A549 (cell line): ENCODE measurements at regions not wholly inside any gene's neighbourhood (a gene's known extent, or its start where the extent isn't known, plus 50 kb on each side); places are given as distances from the start of the nearest gene placed in this dataset.

Source experiments
- ATAC-seq, 2 experiments: fragments of 200-7000 bp in 1 of 2; fragments of >200 bp in 1 of 2; cut with Nextera tagmentation in 1 of 2; cut with Tn5 transposase in 1 of 2; 3 replicates each; pipeline versions ENCODE4 v1.8.0 to v1.9.1; 2018 to 2020; ENCODE audit warnings: mild to moderate bottlenecking in 1 of 2, moderate library complexity in 1 of 2
- CTCF ChIA-PET: fragments of 300-600 bp; sonication (Branson Sonifier 250); formaldehyde crosslinking; extraction: SDS; loops from one replicate; lab custom pipeline; 2021; ENCODE audit warnings: antibody characterized with exemption, inconsistent platforms; lab: Yijun Ruan, JAX
- POLR2A ChIA-PET: fragments of 350-600 bp; formaldehyde crosslinking; extraction: SDS; loops from one replicate; lab custom pipeline; 2021; ENCODE audit warnings: antibody characterized with exemption, inconsistent platforms; lab: Yijun Ruan, JAX
- DNase-seq, 2 experiments: peaks; one replicate each; pipeline versions ENCODE4 v3.0.0 to v3.0.0-alpha.2; 2011 to 2016; ENCODE audit warnings: low read depth in 1 of 2, low spot score in 1 of 2
- FAIRE-seq: peaks from 2 replicates; lab custom pipeline; 2011; peaks lifted over from hg19 to GRCh38; lab: Jason Lieb, UNC
- H3K27ac ChIP-seq, 2 experiments: fragments of >200 bp; sonication (Bioruptor Twin); formaldehyde crosslinking; 3 replicates each; pipeline ENCODE4 v1.5.1; 2016 to 2017
- H3K4me1 ChIP-seq: fragments of >200 bp; sonication (Bioruptor Twin); formaldehyde crosslinking; 3 replicates; pipeline ENCODE4 v1.6.1; 2016
- H3K4me2 ChIP-seq: fragments of >200 bp; sonication (Bioruptor Twin); formaldehyde crosslinking; 3 replicates; pipeline ENCODE4 v1.6.1; 2016
- H3K4me3 ChIP-seq: fragments of >200 bp; sonication (Bioruptor Twin); formaldehyde crosslinking; 3 replicates; pipeline ENCODE4 v1.5.1; 2016
- H3K9me3 ChIP-seq: fragments of >200 bp; sonication (Bioruptor Twin); formaldehyde crosslinking; 3 replicates; pipeline ENCODE4 v1.6.1; 2016
- CBX2 ChIP-seq: fragments of 200-600 bp; sonication (generic); IDR thresholded peaks from 2 replicates; pipeline ENCODE4 v1.6.1; 2016; ENCODE audit warnings: low read depth, mild to moderate bottlenecking, borderline replicate concordance
- CHD2 ChIP-seq: fragments of 150-350 bp; IDR thresholded peaks from 2 replicates; pipeline ENCODE4 v1.6.1; 2014; ENCODE audit warnings: low read length; ENCODE audit not compliant: partially characterized antibody
- EP300 ChIP-seq, 2 experiments: fragments of >200 bp; sonication (Bioruptor Twin); formaldehyde crosslinking; IDR thresholded peaks; 2 replicates in 1 of 2; 3 replicates in 1 of 2; pipeline ENCODE4 v1.6.1; 2016 to 2017
- ESRRA ChIP-seq: fragments of 150-350 bp; IDR thresholded peaks from 2 replicates; pipeline ENCODE4 v1.6.1; 2014; ENCODE audit warnings: mild to moderate bottlenecking, low read length, borderline replicate concordance
- GATA3 ChIP-seq: IDR thresholded peaks from 2 replicates; pipeline ENCODE4 v1.6.1; 2012; ENCODE audit warnings: borderline replicate concordance
- HES2 ChIP-seq: fragments of >200 bp; sonication (Bioruptor Twin); formaldehyde crosslinking; IDR thresholded peaks from 2 replicates; pipeline ENCODE4 v1.6.1; 2016
- HOXA7 ChIP-seq: fragments of 250-450 bp; sonication (Bioruptor Pico); IDR thresholded peaks from 2 replicates; pipeline ENCODE4 v1.5.0; 2020; ENCODE audit warnings: mild to moderate bottlenecking, moderate library complexity
- MAFK ChIP-seq: fragments of 450-650 bp; IDR thresholded peaks from 2 replicates; pipeline ENCODE4 v1.6.1; 2014; ENCODE audit not compliant: partially characterized antibody
- MAZ ChIP-seq: fragments of 150-350 bp; IDR thresholded peaks from 2 replicates; pipeline ENCODE4 v1.6.1; 2014; ENCODE audit warnings: antibody characterized with exemption, low read depth, low read length, borderline replicate concordance
- MYC ChIP-seq: IDR thresholded peaks from 2 replicates; pipeline ENCODE4 v1.6.1; 2012; ENCODE audit warnings: mild to moderate bottlenecking, inconsistent platforms, low read length, improper control_type of control experiment, borderline replicate concordance
- NFE2L2 ChIP-seq: fragments of 150-350 bp; conservative IDR thresholded peaks from 2 replicates; pipeline ENCODE4 v1.6.1; 2014; ENCODE audit warnings: low read length
- NPAS2 ChIP-seq: fragments of 250-450 bp; sonication (Bioruptor Pico); IDR thresholded peaks from 2 replicates; pipeline ENCODE4 v1.8.0; 2022; ENCODE audit warnings: mild to moderate bottlenecking, moderate library complexity, borderline replicate concordance
- NR3C1 ChIP-seq: fragments of >200 bp; sonication (Bioruptor Twin); formaldehyde crosslinking; IDR thresholded peaks from 3 replicates; pipeline ENCODE4 v1.6.1; 2017
- PBX3 ChIP-seq: IDR thresholded peaks from 2 replicates; pipeline ENCODE4 v1.6.1; 2012
- POLR2AphosphoS2 ChIP-seq: conservative IDR thresholded peaks from 2 replicates; pipeline ENCODE4 v1.6.1; 2012; ENCODE audit warnings: low read length, improper control_type of control experiment, inconsistent platforms
- RCOR1 ChIP-seq: fragments of 150-350 bp; IDR thresholded peaks from 2 replicates; pipeline ENCODE4 v1.6.1; 2014; ENCODE audit warnings: antibody characterized with exemption, low read length, low read depth
- SMC3 ChIP-seq: fragments of >200 bp; sonication (Bioruptor Twin); formaldehyde crosslinking; IDR thresholded peaks from 3 replicates; pipeline ENCODE4 v1.6.1; 2018; ENCODE audit warnings: inconsistent platforms
- SREBF2 ChIP-seq: fragments of 450-650 bp; IDR thresholded peaks from 2 replicates; pipeline ENCODE4 v1.6.1; 2014; ENCODE audit warnings: mild to moderate bottlenecking, moderate library complexity
- ZFP36 ChIP-seq: fragments of 450-650 bp; IDR thresholded peaks from 2 replicates; pipeline ENCODE4 v1.6.1; 2014; ENCODE audit warnings: borderline replicate concordance; ENCODE audit not compliant: partially characterized antibody
- ZNF302 ChIP-seq: fragments of 250-450 bp; sonication (Bioruptor Pico); IDR thresholded peaks from 2 replicates; pipeline ENCODE4 v1.9.0; 2021; ENCODE audit warnings: inconsistent platforms, mild to moderate bottlenecking, moderate library complexity
- WGBS: methylation state at CpG from one replicate; pipeline ENCODE4 v1.1.6; 2017; ENCODE audit errors: missing lambda C conversion rate; 5-methylcytosine and 5-hydroxymethylcytosine counted together
- TF ChIP-seq, protein P1 (sequence below): fragments of 250-450 bp; sonication (Bioruptor Pico); IDR thresholded peaks from 2 replicates; pipeline ENCODE4 v1.5.0; 2020; ENCODE audit warnings: low read depth, mild to moderate bottlenecking, moderate library complexity
- TF ChIP-seq, protein P2 (sequence below): fragments of 150-350 bp; IDR thresholded peaks from 2 replicates; pipeline ENCODE4 v1.6.1; 2014; ENCODE audit warnings: low read depth, mild to moderate bottlenecking, low read length
- TF ChIP-seq, protein P3 (sequence below): fragments of >200 bp; sonication (Bioruptor Twin); formaldehyde crosslinking; IDR thresholded peaks from 3 replicates; pipeline ENCODE4 v1.5.1; 2016

GRCh38 chr18:76054156-76054555, 440.9 kb downstream of the ZNF516 start:
- DNase-seq (no peak), FAIRE-seq (no peak), ATAC-seq (no peak)
- H3K4me2 ChIP-seq = no peak overlapping the region
- no peak overlapping the region for H3K27ac ChIP-seq
- ChIA-PET CTCF (no interaction called here), POLR2A (no interaction called here)
- 18% methylated on average over 5 of the region's 5 CpGs for WGBS
- H3K4me3 ChIP-seq = no peak overlapping the region
- no peaks in the 10 kb centered on the region for H3K9me3 ChIP-seq
- TF ChIP-seq POLR2AphosphoS2 = no peak
- H3K4me1 ChIP-seq = no peaks in the 10 kb centered on the region

- Histone ChIP-seq H3K4me3 (no peak overlapping the region), H3K27ac (no peak overlapping the region), H3K4me2 (no peak overlapping the region), H3K9me3 (no peaks in the 10 kb centered on the region), H3K4me1 (no peaks in the 10 kb centered on the region)
- no peak for DNase-seq
- ChIA-PET CTCF (no interaction called here), POLR2A (no interaction called here)
- 36% methylated on average over 8 of the region's 8 CpGs for WGBS
- ATAC-seq = no peak
- no peak for FAIRE-seq
- TF ChIP-seq CHD2 = no peak
- TF ChIP-seq, protein P1, sequence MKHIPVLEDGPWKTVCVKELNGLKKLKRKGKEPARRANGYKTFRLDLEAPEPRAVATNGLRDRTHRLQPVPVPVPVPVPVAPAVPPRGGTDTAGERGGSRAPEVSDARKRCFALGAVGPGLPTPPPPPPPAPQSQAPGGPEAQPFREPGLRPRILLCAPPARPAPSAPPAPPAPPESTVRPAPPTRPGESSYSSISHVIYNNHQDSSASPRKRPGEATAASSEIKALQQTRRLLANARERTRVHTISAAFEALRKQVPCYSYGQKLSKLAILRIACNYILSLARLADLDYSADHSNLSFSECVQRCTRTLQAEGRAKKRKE (CRISPR knock-in tag) = no peak
- no peak for TF ChIP-seq ESRRA
- TF ChIP-seq EP300 (IDR thresholded peaks at IDR 0.05) = no peak
- no peak for TF ChIP-seq ZNF302 (CRISPR knock-in tag)
- TF ChIP-seq, protein P2, sequence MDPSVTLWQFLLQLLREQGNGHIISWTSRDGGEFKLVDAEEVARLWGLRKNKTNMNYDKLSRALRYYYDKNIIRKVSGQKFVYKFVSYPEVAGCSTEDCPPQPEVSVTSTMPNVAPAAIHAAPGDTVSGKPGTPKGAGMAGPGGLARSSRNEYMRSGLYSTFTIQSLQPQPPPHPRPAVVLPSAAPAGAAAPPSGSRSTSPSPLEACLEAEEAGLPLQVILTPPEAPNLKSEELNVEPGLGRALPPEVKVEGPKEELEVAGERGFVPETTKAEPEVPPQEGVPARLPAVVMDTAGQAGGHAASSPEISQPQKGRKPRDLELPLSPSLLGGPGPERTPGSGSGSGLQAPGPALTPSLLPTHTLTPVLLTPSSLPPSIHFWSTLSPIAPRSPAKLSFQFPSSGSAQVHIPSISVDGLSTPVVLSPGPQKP = no peak
- TF ChIP-seq HOXA7 (CRISPR knock-in tag) = no peak
- TF ChIP-seq NPAS2 (CRISPR knock-in tag) = no peak
- no peak for TF ChIP-seq NR3C1
- no peak for TF ChIP-seq SMC3
- no peak for TF ChIP-seq HES2
- no peak for TF ChIP-seq MAZ
Measured at GRCh38 chr18:76053551-76053950, 441.5 kb downstream of the ZNF516 start.

DNA sequence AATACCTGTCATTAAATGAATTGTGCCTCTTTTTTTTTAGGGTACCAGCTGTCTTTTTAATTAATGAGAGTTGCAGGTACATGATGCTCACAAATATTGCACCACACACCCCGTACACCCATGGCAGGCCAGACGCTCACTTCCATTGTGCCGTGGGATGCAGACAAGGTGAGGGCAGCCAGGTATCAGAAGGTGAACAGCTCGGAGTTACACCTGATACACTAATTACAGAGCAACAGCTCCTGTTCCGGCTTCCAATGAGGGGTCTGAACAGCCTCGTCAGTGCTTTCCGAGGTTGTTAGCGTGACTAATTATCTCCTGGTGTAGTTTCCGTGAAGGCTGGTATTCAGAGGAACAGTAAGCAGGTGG, 442.8 kb downstream of the ZNF516 start:
- CTCF ChIA-PET = interaction anchor here (1.8 kb wide), 1 partner anchor 30 kb away, joined by 5 read pairs; no protein-coding TSS in a partner anchor

More for the DNA sequence above, 442.8 kb downstream of the ZNF516 start:
- DNase-seq = no peak
- no peak for FAIRE-seq
- POLR2A ChIA-PET = no interaction called here
- no peak for TF ChIP-seq SREBF2
- TF ChIP-seq NPAS2 (CRISPR knock-in tag) = no peak
- TF ChIP-seq CBX2 = no peak
- no peak for TF ChIP-seq MAFK
- TF ChIP-seq, protein P3, sequence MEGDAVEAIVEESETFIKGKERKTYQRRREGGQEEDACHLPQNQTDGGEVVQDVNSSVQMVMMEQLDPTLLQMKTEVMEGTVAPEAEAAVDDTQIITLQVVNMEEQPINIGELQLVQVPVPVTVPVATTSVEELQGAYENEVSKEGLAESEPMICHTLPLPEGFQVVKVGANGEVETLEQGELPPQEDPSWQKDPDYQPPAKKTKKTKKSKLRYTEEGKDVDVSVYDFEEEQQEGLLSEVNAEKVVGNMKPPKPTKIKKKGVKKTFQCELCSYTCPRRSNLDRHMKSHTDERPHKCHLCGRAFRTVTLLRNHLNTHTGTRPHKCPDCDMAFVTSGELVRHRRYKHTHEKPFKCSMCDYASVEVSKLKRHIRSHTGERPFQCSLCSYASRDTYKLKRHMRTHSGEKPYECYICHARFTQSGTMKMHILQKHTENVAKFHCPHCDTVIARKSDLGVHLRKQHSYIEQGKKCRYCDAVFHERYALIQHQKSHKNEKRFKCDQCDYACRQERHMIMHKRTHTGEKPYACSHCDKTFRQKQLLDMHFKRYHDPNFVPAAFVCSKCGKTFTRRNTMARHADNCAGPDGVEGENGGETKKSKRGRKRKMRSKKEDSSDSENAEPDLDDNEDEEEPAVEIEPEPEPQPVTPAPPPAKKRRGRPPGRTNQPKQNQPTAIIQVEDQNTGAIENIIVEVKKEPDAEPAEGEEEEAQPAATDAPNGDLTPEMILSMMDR = no peak
- no peak for TF ChIP-seq MYC
- TF ChIP-seq NFE2L2 = no peak
- TF ChIP-seq ZFP36 = no peak
- TF ChIP-seq PBX3 = no peak
- no peak for TF ChIP-seq GATA3
- TF ChIP-seq RCOR1 = no peak
- TF ChIP-seq, protein P1 (CRISPR knock-in tag) = no peak
- H3K4me1 ChIP-seq = no peaks in the 10 kb centered on the region
- no peak overlapping the region for H3K4me3 ChIP-seq
- H3K27ac ChIP-seq = no peak overlapping the region
- WGBS = 30% methylated on average over 9 of the region's 9 CpGs
- ATAC-seq = no peak
- H3K4me2 ChIP-seq = no peak overlapping the region
- H3K9me3 ChIP-seq = no peaks in the 10 kb centered on the region
